ENCODE measurements at regions not wholly inside any gene's neighbourhood (a gene's known extent, or its start where the extent isn't known, plus 50 kb on each side); places are given as distances from the start of the nearest gene placed in this dataset.
A peak's percentile ranks its signal among the peaks of the same experiment; 100 is the strongest.

- no peak for DNase-seq
These were observed 1409.8 kb downstream of the PCDH7 start for GRCh38 chr4:32129967-32130366.

- no peak for DNase-seq
These were observed 1413.0 kb downstream of the PCDH7 start for GRCh38 chr4:32133141-32133540.

DNA sequence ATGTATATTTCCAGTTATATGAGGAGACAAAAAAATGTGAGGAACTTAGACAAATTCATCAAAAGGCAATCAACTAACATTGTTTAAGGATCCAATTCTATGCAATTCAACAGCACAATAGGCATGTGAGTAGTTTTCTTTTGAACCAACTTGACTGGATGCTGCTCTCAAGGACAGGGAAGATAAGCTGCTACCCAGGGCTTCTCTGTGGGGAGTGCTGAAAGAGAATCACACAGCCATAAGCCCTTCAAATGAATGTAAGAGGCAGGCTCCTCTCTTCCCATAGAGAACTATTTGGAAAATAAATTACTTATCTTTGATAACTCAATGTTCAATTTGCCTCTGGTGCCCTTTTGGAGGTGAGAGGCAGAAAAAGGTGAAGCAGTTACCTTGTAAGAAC lies 1413.6 kb downstream of the PCDH7 start:
- no peak for DNase-seq

DNA sequence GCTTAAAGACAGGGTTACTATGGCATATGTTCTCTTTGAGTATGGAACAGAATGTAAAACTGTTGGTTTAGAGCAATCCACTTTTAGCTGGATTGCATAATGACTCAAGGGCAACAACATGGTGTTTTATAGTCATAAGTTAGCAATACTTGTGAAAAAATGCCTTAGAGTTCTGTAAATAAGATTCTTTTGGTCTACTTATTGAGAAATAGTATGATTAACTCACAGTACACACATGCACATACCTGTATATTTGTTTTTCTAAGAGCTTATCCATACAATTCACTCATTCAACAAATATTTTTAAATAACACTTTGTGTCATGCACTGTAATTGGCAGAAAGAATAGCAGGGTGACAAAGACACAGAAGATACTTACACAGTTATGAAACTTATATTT lies 1415.5 kb downstream of the PCDH7 start:
- DNase-seq, result no peak

DNA sequence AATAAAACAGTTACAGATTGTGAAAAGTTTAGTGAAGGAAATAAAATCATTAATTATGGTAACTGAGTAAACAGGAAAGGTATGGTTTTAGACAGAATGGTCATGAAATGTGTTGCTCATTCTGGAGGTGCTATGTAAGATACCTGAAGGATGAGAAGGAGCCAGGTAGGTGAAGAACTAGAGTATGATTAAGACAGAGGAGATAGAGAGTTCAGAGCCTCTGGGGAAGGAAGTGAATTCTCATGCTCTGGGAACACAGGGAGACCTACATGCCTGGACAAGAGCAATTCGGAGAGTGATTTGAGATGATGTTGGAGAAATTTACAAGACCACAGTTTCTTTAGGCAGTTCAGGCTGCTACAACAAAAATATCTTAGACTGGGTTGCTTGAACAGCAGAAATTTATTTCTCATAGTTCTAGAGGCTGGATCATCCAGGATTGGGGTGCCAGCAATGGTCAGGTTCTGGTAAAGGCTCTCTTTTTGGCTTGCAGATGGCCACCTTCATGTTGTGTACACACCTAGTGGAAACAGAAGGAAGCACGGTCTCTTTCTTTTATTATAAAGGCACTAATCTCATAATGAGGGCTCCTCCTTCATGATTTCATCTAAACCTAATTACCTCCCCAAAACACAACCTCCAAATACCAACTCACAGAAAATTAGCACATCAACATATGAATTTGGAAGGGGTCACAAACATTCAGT lies 1416.1 kb downstream of the PCDH7 start:
- no peak for DNase-seq

DNA sequence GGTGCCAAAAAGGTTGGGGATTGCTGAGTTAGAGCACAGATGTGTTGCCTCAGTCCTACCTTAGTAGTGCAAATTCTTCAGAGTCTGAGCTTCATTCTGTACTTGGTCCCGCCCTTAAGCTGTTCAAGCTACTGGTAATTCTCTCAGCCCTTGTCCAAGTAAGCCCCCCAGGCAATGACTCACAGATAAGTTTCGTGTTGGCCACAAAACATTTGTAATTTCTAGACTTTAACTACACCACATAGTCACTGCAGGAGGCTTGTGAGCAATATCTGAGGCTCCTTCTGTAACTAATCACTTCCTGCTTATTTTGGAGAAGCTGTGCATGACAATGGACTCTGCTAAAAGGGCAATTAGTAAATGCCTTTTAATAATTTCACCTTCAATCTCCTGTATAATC lies 1420.5 kb downstream of the PCDH7 start:
- no peak for DNase-seq

DNA sequence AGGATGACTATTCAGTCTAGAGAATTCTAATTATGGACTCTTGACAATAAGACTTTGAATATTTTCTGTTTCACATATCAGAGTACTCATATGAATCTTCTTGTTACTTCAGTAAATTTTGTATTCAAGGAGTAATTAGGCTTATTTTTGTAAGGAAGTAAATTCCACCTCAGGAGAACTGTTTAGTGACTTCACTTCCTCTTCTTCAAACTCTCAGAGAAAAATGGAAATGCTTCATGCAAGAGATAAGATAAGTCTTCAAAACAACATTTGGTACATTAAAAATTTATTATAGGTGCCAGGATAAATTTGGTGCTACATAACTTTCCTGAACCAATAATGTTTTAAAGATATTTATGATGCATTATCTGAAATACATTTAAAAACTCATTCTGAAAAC lies 1421.9 kb downstream of the PCDH7 start:
- no peak for DNase-seq

GRCh38 chr4:32145987-32146386 lies 1425.8 kb downstream of the PCDH7 start:
- DNase-seq, result no peak

- DNase-seq, result peak; percentile 7
These were observed 1427.4 kb downstream of the PCDH7 start for GRCh38 chr4:32147446-32148085.

DNA sequence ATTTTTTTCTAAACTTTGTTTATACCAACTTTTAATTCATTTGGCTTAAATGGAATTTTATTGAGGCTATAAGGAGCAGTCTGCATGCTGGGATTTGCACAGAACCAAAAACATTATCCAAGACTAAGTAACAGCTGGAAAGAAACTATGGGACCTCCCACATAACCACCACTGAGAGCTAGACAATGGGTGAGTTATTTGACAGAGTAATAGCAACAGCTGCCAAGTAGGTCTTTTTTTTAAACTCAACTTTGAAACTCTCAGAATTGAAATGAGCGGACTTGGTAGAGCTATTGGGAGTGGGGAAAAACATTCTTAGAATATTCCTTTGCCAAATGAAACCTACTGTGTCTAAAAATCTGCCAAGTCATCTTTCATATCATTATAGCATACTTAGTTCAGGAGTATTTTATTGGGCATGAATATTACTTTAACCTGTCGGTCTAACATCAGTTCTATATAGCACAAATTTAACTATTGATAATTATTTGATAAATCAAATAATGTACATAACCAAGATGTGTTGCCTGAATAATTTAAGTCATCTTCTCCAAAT lies 1428.0 kb downstream of the PCDH7 start:
- peak; percentile 8 for DNase-seq

- no peak for DNase-seq
These were observed 1438.8 kb downstream of the PCDH7 start for GRCh38 chr4:32158961-32159360.

GRCh38 chr4:32161392-32161791 lies 1441.2 kb downstream of the PCDH7 start:
- DNase-seq, result no peak

DNA sequence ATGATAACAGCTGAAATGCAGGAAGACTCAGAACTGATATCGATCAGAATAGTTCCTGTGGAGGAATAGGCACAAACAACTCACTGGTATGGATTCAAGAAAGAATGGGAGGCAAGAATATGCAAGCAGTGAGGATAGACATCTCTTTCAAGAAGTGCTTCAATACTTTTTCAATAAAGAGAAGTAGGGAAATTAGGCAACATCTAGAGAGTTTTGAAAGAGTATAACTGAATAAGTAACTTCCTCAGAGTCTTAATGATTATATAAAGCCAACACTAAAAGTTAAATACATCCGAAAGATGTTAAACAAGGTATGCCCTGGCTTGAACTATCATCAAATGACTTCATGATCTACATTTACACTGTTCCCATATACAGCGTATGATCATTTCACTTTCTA lies 1443.0 kb downstream of the PCDH7 start:
- DNase-seq, result no peak

- DNase-seq, result no peak
These were observed 1449.7 kb downstream of the PCDH7 start for GRCh38 chr4:32169841-32170240.

DNA sequence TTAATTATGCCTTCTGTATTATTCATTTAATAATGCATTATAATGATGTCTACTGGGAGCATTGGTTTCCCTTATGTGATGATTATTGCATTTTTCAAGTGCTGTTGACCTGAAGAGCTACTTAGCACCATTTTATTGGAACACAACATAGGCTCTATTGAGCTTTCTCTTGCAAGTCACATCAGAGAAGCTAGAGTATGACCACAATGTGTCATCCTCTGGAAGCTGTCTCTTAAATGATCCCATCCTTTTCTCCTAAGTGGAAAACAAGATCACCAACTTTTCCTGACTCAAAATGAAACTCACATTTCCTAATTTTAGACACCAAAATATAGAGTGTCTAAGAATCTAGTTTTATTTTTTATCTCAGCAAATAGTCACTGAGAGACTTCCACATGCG lies 1451.9 kb downstream of the PCDH7 start:
- DNase-seq, result no peak

DNA sequence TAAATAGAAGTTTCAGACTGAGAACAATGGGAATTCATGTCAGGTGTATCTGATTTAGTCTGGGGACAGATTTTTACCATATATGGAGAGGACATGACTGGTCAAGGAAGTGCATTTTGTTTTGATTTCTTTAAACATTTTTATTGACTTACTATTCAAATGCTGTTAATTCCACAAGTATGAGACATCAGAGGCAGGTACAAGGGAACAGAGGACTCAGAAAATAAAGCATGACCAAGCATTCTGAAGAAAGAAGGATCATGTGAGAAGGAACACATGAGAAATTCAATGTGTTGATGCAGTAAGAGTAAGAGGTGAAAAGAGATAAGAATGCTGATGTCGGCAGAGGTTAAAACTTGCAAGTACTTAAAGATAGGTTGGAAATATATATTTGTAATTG lies 1452.6 kb downstream of the PCDH7 start:
- no peak for DNase-seq

GRCh38 chr4:32180086-32180485 lies 1459.9 kb downstream of the PCDH7 start:
- DNase-seq, result no peak

DNA sequence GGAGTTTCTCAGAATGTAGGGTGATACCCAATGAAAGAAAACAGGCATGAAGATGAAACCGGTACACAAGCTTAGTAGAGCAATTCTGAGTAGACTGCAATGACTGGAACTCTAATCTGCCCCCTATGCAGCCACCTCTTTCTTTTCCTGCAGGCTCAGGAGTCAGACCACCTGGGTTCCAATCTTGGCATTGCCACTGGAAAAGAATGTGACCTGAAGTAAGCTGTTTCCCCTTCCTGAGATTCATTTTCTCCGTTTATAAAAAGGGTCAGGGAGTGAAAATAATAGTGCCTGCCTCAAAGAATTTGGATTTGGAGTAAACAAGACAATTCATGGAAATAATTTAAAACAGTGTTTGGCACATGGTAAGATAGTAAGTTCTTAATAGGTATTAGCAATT lies 1464.0 kb downstream of the PCDH7 start:
- no peak for DNase-seq

GRCh38 chr4:32189130-32189529 lies 1469.0 kb downstream of the PCDH7 start:
- no peak for DNase-seq

DNA sequence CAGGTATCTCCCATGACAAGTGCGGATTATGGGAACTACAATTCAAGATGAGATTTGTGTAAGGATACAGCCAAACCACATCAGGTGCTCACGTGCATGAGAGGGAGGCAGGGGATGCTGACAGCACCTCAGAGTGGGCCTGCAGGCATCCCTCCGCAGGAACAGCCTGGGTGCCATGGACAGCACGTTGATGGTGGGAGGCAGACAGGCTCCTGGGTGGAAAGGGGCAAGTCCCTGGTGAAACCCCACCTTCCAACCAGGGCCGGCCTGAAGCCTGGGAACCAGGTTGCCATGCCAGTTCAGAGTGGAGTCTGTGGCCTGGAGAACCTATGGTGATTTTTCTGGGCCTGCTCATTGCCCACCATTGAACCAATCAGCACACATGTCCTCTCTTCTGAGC lies 1469.6 kb downstream of the PCDH7 start:
- no peak for DNase-seq

- DNase-seq, result no peak
These were observed 1471.8 kb downstream of the PCDH7 start for GRCh38 chr4:32191961-32192360.

DNA sequence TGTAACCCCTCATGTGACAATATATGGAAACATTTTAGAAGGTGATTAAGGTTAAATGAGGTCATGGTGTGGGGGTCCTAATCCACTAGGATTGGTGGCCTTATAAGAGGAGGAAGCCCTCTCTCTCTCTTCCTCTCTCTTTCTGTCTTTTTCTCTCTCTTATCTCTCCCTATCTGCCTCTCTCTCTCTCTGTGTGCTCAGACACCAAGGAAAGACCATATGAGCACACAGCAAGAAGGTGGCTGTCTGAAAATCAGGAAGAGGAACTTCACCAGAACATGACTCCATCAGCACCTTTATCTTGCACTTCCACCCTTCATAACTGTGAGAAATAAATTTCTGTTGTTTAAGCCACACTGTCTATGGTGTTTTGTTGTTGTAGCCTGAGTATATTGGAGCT lies 1472.2 kb downstream of the PCDH7 start:
- DNase-seq, result no peak

DNA sequence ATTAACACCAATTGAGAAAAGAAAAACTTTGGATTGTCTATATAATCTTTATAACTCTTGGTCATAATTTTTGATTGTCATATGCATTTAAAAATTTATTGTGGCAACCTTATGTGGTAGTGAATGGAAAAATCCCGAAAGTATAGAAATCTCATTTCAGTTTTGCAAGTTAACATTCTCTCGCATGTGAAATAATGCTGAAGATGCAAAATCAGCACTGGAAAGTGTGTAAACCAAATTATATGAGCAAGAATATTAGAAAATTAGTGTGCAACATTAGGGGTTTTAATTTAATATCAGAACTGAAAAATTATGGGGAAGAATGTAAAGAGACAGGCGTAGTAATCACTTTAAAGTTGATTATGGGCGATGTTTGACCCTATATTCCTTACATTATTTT lies 1472.8 kb downstream of the PCDH7 start:
- DNase-seq, result no peak

- no peak for DNase-seq
These were observed 1477.0 kb downstream of the PCDH7 start for GRCh38 chr4:32196950-32197688.
